ENCODE measurements at regions not wholly inside any gene's neighbourhood (a gene's known extent, or its start where the extent isn't known, plus 50 kb on each side); places are given as distances from the start of the nearest gene placed in this dataset.
"Not testable (repeated sequence)": the region's sequence is repeated elsewhere in the genome, so short reads cannot be mapped to it uniquely, and the experiment has no call there.

DNA sequence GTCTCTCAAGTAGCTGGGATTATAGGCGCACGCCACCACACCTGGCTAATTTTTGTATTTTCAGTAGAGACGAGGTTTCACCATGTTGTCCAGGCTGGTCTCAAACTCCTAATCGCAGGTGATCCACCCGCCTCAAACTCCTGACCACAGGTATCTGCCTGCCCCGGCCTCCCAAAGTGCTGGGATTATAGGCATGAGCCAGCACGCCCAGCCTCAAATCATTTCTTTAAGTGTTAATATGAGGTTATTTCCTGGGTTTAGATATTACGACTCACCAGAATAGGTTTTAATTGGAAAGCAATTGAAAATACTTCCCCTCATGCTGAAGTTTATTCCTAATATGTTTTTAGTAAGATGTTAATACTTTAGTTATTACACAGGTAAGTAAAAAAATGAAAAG is 144.5 kb downstream of the NUFIP1 start:
- DNase-seq (ENCODE audit: insufficient read length) (no peak), FAIRE-seq (no peak)
- TF ChIP-seq POLR2AphosphoS5 (IDR thresholded peaks at IDR 0.05; ENCODE audit: low read depth, low read length), result no peak
- TF ChIP-seq POLR2A (IDR thresholded peaks at IDR 0.05; ENCODE audit: low read depth, low read length), result no peak
- TF ChIP-seq TAF1 (IDR thresholded peaks at IDR 0.05; ENCODE audit: borderline replicate concordance, low read depth, low read length), result no peak

DNA sequence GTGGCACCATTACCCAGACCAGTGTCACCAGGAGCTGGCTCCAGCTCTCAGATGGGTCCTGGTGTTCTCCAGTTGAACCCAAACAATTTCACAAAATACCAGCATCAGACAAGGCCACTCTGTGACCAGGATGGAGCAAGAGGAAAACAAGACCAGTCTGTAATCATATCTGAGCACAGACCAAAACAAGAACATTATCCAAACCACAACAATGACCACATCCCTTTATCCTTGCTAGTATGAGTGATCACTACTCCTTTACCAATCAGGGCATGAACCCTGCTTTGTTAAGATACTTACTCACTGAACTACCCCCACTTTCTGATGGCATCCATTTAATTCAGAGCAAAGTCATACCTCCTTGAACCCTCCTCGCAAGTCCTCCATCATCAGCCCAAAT is 145.9 kb downstream of the NUFIP1 start:
- TF ChIP-seq POLR2A (IDR thresholded peaks at IDR 0.05; ENCODE audit: low read depth, low read length) (no peak), TAF1 (IDR thresholded peaks at IDR 0.05; ENCODE audit: borderline replicate concordance, low read depth, low read length) (no peak), POLR2AphosphoS5 (IDR thresholded peaks at IDR 0.05; ENCODE audit: low read depth, low read length) (no peak)
- no peak for DNase-seq (ENCODE audit: insufficient read length)
- no peak for FAIRE-seq

DNA sequence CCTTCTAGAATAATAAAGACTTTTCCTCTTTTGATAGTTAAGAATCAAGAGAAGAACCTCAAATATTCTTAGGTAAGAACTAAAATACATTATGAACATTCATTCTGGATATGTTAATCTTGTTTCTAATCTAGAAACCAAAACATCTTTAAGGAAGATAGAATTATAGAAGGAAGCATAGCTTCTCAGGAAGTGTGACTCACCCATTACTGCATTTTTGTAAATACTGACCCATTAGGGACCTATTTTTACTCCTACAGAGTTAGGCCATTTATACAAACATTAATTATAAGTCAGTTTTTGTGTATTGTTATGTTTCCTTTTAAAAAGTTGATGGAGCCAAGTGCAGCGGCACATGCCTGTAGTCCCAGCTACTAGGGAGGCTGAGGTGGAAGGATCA is 147.1 kb downstream of the NUFIP1 start:
- no peak for DNase-seq (ENCODE audit: insufficient read length)
- FAIRE-seq, result no peak
- no peak for TF ChIP-seq POLR2A (IDR thresholded peaks at IDR 0.05; ENCODE audit: low read depth, low read length)
- TF ChIP-seq TAF1 (IDR thresholded peaks at IDR 0.05; ENCODE audit: borderline replicate concordance, low read depth, low read length), result no peak
- TF ChIP-seq POLR2AphosphoS5 (IDR thresholded peaks at IDR 0.05; ENCODE audit: low read depth, low read length), result no peak

DNA sequence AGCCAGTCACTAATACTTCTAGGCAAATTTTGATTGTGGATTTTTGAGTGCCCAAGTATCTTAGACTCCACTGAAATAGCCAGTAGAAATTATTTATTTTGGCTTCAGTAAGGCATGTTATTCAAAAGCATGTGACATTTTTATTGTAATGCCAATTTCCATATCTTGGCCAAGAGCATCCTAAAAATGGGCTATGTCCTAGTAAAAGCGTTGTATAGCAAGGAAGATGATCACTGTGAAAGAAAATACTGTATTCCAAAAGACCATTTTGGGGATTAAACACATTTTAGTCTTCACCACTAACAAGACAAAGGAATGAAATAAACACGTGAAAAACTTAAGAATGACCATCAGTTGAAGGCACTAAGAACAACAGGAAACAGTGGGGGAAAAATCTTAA is 149.1 kb downstream of the NUFIP1 start:
- FAIRE-seq, result no peak

DNA sequence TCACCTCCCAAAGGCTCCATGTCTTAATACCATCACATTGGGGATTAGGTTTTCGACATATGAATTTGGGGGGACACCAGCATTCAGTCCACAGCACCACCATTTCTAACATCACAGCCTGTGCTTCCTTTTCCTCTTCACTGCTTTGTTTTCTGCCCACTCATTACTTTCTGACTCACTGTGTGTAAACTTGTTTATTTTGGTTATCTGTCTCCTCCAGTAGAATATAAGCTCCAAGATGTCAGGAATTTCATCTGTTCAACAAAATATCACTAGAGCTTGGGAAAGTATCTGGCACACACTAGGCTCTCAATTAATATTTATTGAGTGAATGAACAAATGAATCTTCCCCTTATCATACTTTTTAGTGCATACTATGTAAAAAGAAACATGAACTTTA is 152.0 kb downstream of the NUFIP1 start:
- no peak for TF ChIP-seq POLR2AphosphoS5 (IDR thresholded peaks at IDR 0.05; ENCODE audit: low read depth, low read length)
- no peak for TF ChIP-seq POLR2A (IDR thresholded peaks at IDR 0.05; ENCODE audit: low read depth, low read length)
- TF ChIP-seq TAF1 (IDR thresholded peaks at IDR 0.05; ENCODE audit: borderline replicate concordance, low read depth, low read length), result no peak
- FAIRE-seq (no peak), DNase-seq (ENCODE audit: insufficient read length) (no peak)

More for the DNA sequence above, 149.1 kb downstream of the NUFIP1 start:
- no peak for DNase-seq (ENCODE audit: insufficient read length)
- TF ChIP-seq TAF1 (IDR thresholded peaks at IDR 0.05; ENCODE audit: borderline replicate concordance, low read depth, low read length), result no peak
- TF ChIP-seq POLR2AphosphoS5 (IDR thresholded peaks at IDR 0.05; ENCODE audit: low read depth, low read length), result no peak
- no peak for TF ChIP-seq POLR2A (IDR thresholded peaks at IDR 0.05; ENCODE audit: low read depth, low read length)

DNA sequence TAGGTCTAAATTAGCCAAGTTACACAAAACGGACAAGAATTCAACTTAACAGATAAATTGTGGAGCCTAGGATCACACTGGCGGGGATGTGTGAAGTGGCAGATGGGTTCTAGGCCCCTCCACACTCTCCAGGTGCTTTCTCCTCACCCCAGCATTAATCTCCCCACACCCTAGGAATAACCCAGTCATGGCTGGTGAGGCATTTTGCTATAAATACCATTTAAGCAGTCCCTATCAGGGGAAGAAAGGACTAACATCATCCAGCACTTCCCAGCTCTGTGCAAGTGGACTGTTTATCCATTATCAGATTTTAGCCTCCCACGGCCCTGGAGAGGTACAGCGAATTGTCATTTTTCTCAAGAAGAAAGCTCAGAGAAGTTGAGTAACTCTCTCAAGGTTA is 154.9 kb downstream of the NUFIP1 start:
- no peak for TF ChIP-seq POLR2A (IDR thresholded peaks at IDR 0.05; ENCODE audit: low read depth, low read length)
- TF ChIP-seq TAF1 (IDR thresholded peaks at IDR 0.05; ENCODE audit: borderline replicate concordance, low read depth, low read length), result no peak
- TF ChIP-seq POLR2AphosphoS5 (IDR thresholded peaks at IDR 0.05; ENCODE audit: low read depth, low read length), result no peak
- DNase-seq (ENCODE audit: insufficient read length), result no peak
- FAIRE-seq, result no peak

DNA sequence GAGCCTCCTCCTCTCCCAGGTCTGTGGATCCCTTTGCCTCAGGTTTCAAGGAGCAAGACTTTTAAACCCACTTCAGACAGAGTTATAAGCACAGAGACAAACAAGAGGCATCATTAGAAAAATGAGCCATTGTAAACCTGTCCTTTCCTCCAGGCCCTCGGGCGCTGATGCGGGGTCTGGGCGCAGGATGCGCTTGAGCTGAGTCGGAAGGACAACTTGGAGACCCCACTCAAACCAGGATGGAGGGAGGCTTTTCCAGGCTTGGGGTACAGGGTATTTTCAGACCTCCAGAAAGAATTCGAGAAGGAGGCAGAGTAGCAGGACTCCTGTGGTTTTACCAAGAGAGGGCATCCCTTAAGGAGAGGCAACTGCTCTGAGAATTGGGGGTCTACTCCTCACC is 155.6 kb downstream of the NUFIP1 start:
- FAIRE-seq (no peak), DNase-seq (ENCODE audit: insufficient read length) (no peak)
- TF ChIP-seq POLR2AphosphoS5 (IDR thresholded peaks at IDR 0.05; ENCODE audit: low read depth, low read length) (no peak), POLR2A (IDR thresholded peaks at IDR 0.05; ENCODE audit: low read depth, low read length) (no peak), TAF1 (IDR thresholded peaks at IDR 0.05; ENCODE audit: borderline replicate concordance, low read depth, low read length) (no peak)

DNA sequence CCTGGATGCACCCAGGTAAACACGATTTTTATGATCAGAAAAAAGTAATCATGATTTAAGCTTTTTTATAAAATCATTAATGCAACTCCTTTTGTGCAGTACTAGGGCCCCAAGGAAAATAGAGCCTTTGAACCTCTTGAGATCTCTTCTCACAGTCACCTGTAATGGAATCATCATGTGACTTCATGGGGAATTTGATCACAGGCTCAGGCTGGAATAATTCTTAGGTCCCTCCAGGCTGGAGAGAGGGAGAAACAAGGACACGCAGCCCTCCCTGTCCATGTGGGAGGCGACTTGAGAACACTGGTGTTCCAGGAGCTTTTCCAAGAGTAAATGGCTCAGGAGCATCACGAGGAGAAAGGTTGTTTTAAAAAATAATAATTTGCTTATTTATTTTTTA is 156.1 kb downstream of the NUFIP1 start:
- no peak for DNase-seq (ENCODE audit: insufficient read length)
- TF ChIP-seq TAF1 (IDR thresholded peaks at IDR 0.05; ENCODE audit: borderline replicate concordance, low read depth, low read length) (no peak), POLR2A (IDR thresholded peaks at IDR 0.05; ENCODE audit: low read depth, low read length) (no peak), POLR2AphosphoS5 (IDR thresholded peaks at IDR 0.05; ENCODE audit: low read depth, low read length) (no peak)
- no peak for FAIRE-seq

DNA sequence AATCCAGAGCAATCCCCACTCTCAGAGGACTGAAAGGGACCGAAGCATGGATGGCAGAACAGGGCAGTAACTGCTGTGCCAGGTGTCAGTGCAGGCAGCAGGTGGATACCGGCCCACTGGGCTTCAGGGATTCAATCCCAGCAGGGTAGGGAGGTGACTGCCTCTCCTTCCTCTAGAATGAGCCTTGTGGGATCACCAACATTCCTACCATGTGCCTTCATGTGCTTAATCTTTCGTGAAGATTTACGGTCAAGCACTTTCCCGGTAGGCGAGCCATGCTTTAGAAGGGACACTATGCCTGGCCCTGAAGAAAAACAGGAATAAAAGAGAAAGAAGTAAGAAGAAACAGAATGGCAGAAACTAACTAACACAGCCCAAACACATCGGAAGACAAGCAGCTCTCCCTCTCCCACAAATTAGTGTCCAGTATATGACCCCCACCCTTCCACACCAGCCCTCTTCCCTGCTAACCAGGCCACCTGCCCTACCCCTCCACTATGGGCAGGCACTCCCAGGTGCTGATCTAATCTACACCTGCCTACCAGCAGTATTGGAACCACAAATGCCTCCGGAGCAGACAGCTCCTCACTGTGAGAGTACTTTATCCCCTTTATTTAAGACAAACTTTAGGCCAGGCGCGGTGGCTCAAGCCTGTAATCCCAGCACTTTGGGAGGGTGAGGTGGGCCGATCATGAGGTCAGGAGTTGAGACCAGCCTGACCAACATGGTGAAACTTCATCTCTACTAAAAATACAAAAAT is 162.5 kb downstream of the NUFIP1 start:
- FAIRE-seq, result no peak
- no peak for TF ChIP-seq TAF1 (IDR thresholded peaks at IDR 0.05; ENCODE audit: borderline replicate concordance, low read depth, low read length)
- no peak for TF ChIP-seq POLR2AphosphoS5 (IDR thresholded peaks at IDR 0.05; ENCODE audit: low read depth, low read length)
- TF ChIP-seq POLR2A (IDR thresholded peaks at IDR 0.05; ENCODE audit: low read depth, low read length), result no peak

DNA sequence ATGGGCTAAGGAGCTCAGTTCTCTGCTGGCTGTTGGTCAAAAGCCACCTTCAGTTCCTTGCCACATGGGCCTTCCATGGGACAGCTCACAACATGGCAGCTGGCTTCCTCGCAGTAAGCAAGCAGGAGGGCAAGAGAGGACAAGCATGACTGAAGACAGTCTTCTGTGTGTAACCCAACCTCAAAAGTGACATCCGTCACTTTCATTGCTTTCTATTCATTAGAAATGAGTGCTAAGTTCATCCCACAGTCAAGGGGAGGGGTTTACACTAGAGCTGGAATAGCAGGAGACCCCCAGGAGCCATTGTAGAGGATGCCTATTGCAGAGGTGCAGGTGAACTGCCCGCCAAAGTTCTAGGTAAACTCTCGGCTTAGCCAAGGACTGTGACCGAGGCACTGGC is 163.3 kb downstream of the NUFIP1 start:
- TF ChIP-seq TAF1 (IDR thresholded peaks at IDR 0.05; ENCODE audit: borderline replicate concordance, low read depth, low read length) (no peak), POLR2A (IDR thresholded peaks at IDR 0.05; ENCODE audit: low read depth, low read length) (no peak), POLR2AphosphoS5 (IDR thresholded peaks at IDR 0.05; ENCODE audit: low read depth, low read length) (no peak)
- DNase-seq (ENCODE audit: insufficient read length) (no peak), FAIRE-seq (no peak)

More for the DNA sequence above, 162.5 kb downstream of the NUFIP1 start:
- no peak for DNase-seq (ENCODE audit: insufficient read length)

DNA sequence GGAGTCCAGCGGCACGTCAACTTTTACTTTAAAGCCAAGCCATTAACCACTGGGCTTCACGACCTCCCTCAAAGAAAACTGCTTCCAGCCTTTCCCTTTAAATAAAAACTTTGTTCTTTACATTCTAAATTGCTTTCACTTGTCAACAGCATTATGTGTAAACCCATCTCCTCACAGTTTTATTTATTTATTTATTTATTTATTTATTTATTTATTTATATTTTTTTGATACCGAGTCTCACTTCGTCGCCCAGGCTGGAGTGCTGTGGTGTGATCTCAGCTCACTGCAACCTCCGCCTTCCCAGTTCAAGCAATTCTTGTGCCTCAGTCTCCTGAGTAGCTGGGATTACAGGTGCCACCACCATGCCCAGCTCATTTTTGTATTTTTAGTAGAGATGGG is 165.7 kb downstream of the NUFIP1 start:
- DNase-seq (ENCODE audit: insufficient read length); FAIRE-seq: not testable (repeated sequence)

DNA sequence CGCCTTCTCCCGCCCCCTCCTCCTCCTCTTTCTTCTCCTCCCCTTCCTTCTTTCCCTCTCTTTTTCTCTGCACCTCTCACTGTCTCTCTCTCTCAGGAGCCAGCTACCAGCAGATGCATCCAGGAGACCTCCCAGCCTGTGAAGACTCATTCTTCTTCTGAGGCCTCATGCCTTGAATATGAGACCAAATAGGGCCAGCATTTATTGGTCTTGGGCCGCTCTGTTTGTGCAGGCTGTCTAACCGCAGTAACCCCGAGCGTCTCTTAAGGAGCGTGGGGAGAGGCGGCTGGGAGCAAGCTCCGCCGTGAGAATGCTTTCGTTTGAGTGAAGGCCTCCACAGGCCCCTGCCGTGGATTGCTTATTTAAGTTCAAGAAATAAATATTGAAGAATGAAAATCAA is 167.0 kb downstream of the NUFIP1 start:
- no peak for DNase-seq (ENCODE audit: insufficient read length)
- TF ChIP-seq POLR2AphosphoS5 (IDR thresholded peaks at IDR 0.05; ENCODE audit: low read depth, low read length), result no peak
- TF ChIP-seq POLR2A (IDR thresholded peaks at IDR 0.05; ENCODE audit: low read depth, low read length), result no peak
- TF ChIP-seq TAF1 (IDR thresholded peaks at IDR 0.05; ENCODE audit: borderline replicate concordance, low read depth, low read length), result no peak
- no peak for FAIRE-seq
